OCI-LY3 (cell line): ENCODE measurements at regions not wholly inside any gene's neighbourhood (a gene's known extent, or its start where the extent isn't known, plus 50 kb on each side); places are given as distances from the start of the nearest gene placed in this dataset.

Experiments
- H2AFZ ChIP-seq: fragments of 200-600, 300-600 bp; shearing (Covaris generic); 2 replicates; pipeline ENCODE4 v1.6.0; 2014; ENCODE audit warnings: antibody characterized with exemption, low read depth, low read length
- H3K27ac ChIP-seq: fragments of 200-600, 300-600 bp; sonication (generic); 2 replicates; pipeline ENCODE4 v1.5.1; 2014; ENCODE audit warnings: mild to moderate bottlenecking, low read length, moderate library complexity, mixed read lengths
- H3K27me3 ChIP-seq: fragments of 200-600, 300-600 bp; sonication (generic); 2 replicates; pipeline ENCODE4 v1.6.1; 2014; ENCODE audit warnings: low read depth, low read length, mixed read lengths
- H3K36me3 ChIP-seq: fragments of 200-600, 300-600 bp; sonication (generic); replicated peaks from 2 replicates; pipeline ENCODE3; 2014; ENCODE audit warnings: low read depth, low read length, mixed read lengths
- H3K4me1 ChIP-seq: fragments of 300-600, 200-600 bp; sonication (generic); 2 replicates; pipeline ENCODE4 v1.6.1; 2014; ENCODE audit warnings: low read length, mixed read lengths
- H3K4me2 ChIP-seq: fragments of 200-600, 300-600 bp; sonication (generic); 2 replicates; pipeline ENCODE4 v1.6.1; 2014; ENCODE audit warnings: low read length, mixed read lengths
- H3K4me3 ChIP-seq: fragments of 300-600, 200-600 bp; sonication (generic); 2 replicates; pipeline ENCODE4 v1.5.1; 2014; ENCODE audit warnings: antibody characterized with exemption, mild to moderate bottlenecking, low read length, moderate library complexity
- H3K79me2 ChIP-seq: fragments of 300-600, 200-600 bp; shearing (Covaris generic); 2 replicates; pipeline ENCODE4 v1.6.1; 2014; ENCODE audit warnings: mild to moderate bottlenecking, low read length, mixed read lengths
- H3K9ac ChIP-seq: fragments of 300-600, 200-600 bp; shearing (Covaris generic); 2 replicates; pipeline ENCODE4 v1.6.0; 2014; ENCODE audit warnings: mild to moderate bottlenecking, low read length, moderate library complexity
- H3K9me3 ChIP-seq: fragments of 200-600, 300-600 bp; shearing (Covaris generic); 2 replicates; pipeline ENCODE4 v1.6.1; 2014; ENCODE audit warnings: low read length, mixed read lengths; ENCODE audit not compliant: insufficient read depth
- H4K20me1 ChIP-seq: fragments of 200-600, 300-600 bp; sonication (generic); 2 replicates; pipeline ENCODE4 v1.6.1; 2016; ENCODE audit warnings: low read length, mixed read lengths; ENCODE audit not compliant: insufficient read depth
- CTCF ChIP-seq: fragments of 200-600, 300-600 bp; sonication (generic); IDR thresholded peaks from 2 replicates; pipeline ENCODE4 v1.5.1; 2014; ENCODE audit warnings: antibody characterized with exemption, low read length, low read depth
- EZH2phosphoT487 ChIP-seq: fragments of 200-600 bp; shearing (Covaris generic); IDR thresholded peaks from 2 replicates; pipeline ENCODE4 v1.6.1; 2018; ENCODE audit warnings: antibody characterized with exemption, mixed run types, low read depth

GRCh38 chr13:40145139-40145538 is 489.7 kb downstream of the COG6 start:
- H3K9ac ChIP-seq, result no peak overlapping the region

GRCh38 chr13:40146063-40146462 is 490.6 kb downstream of the COG6 start:
- no peak overlapping the region for H3K9ac ChIP-seq
- TF ChIP-seq EZH2phosphoT487 (no peak), CTCF (peak; percentile 41)
- peaks cover 29% of the 10 kb centered on the region for H3K4me1 ChIP-seq

More at GRCh38 chr13:40145139-40145538, 489.7 kb downstream of the COG6 start:
- Histone ChIP-seq H3K4me2 (no peak overlapping the region), H3K4me3 (no peak overlapping the region), H3K79me2 (no peaks in the 10 kb centered on the region), H3K9me3 (no peaks in the 10 kb centered on the region), H4K20me1 (no peaks in the 10 kb centered on the region), H3K36me3 (no peaks in the 10 kb centered on the region), H3K27me3 (peaks cover 13% of the 10 kb centered on the region), H3K27ac (no peak overlapping the region), H3K4me1 (peaks cover 29% of the 10 kb centered on the region), H2AFZ (no peak overlapping the region)
- TF ChIP-seq CTCF (no peak), EZH2phosphoT487 (no peak)

GRCh38 chr13:40146611-40147117 is 491.2 kb downstream of the COG6 start:
- Histone ChIP-seq H3K27ac (no peak overlapping the region), H2AFZ (no peak overlapping the region), H3K9me3 (no peaks in the 10 kb centered on the region), H3K9ac (no peak overlapping the region), H3K36me3 (no peaks in the 10 kb centered on the region), H3K4me3 (peak overlapping the region; percentile 7; the same call in 1 of the 2 replicates), H3K27me3 (peaks cover 13% of the 10 kb centered on the region), H3K4me2 (peak overlapping the region; percentile 46), H3K79me2 (no peaks in the 10 kb centered on the region), H3K4me1 (peaks cover 29% of the 10 kb centered on the region), H4K20me1 (no peaks in the 10 kb centered on the region)
- TF ChIP-seq EZH2phosphoT487 (no peak), CTCF (no peak)

More at GRCh38 chr13:40146063-40146462, 490.6 kb downstream of the COG6 start:
- Histone ChIP-seq H3K27ac (no peak overlapping the region), H3K4me2 (peak overlapping the region; percentile 46), H3K36me3 (no peaks in the 10 kb centered on the region), H4K20me1 (no peaks in the 10 kb centered on the region), H3K4me3 (peak overlapping the region; percentile 7; the same call in 1 of the 2 replicates), H2AFZ (no peak overlapping the region), H3K27me3 (peaks cover 13% of the 10 kb centered on the region), H3K79me2 (no peaks in the 10 kb centered on the region), H3K9me3 (no peaks in the 10 kb centered on the region)

GRCh38 chr13:40148101-40148500 is 492.6 kb downstream of the COG6 start:
- Histone ChIP-seq H3K4me1 (peaks cover 29% of the 10 kb centered on the region), H3K9me3 (no peaks in the 10 kb centered on the region)
- TF ChIP-seq EZH2phosphoT487 (no peak), CTCF (no peak)

More at GRCh38 chr13:40148101-40148500, 492.6 kb downstream of the COG6 start:
- no peak overlapping the region for H3K4me2 ChIP-seq
- H3K79me2 ChIP-seq, result no peaks in the 10 kb centered on the region
- H2AFZ ChIP-seq, result no peak overlapping the region
- H3K9ac ChIP-seq, result no peak overlapping the region
- no peak overlapping the region for H3K4me3 ChIP-seq
- no peak overlapping the region for H3K27ac ChIP-seq
- H3K36me3 ChIP-seq, result no peaks in the 10 kb centered on the region
- peaks cover 10% of the 10 kb centered on the region for H3K27me3 ChIP-seq
- H4K20me1 ChIP-seq, result no peaks in the 10 kb centered on the region
